AG04449 (cell line): ENCODE measurements at regions not wholly inside any gene's neighbourhood (a gene's known extent, or its start where the extent isn't known, plus 50 kb on each side); places are given as distances from the start of the nearest gene placed in this dataset.

Experiments used
- CTCF ChIA-PET: fragments of 350-600 bp; formaldehyde crosslinking; extraction: SDS; loops from one replicate; lab custom pipeline; 2021; ENCODE audit warnings: antibody characterized with exemption; lab: Yijun Ruan, JAX
- POLR2A ChIA-PET: fragments of 400-600, 350-600 bp; formaldehyde crosslinking; extraction: SDS; loops from one replicate; lab custom pipeline; 2020; ENCODE audit warnings: antibody characterized with exemption, inconsistent platforms; lab: Yijun Ruan, JAX
- DNase-seq: peaks from one replicate; pipeline ENCODE4 v3.0.0-alpha.2; 2010; ENCODE audit warnings: low read depth, low spot score
- H3K4me3 ChIP-seq: 2 replicates; pipeline ENCODE4 v1.5.1; 2011; ENCODE audit warnings: low read depth, mild to moderate bottlenecking, control low read depth, low read length
- TF ChIP-seq, protein P1 (sequence below): IDR thresholded peaks from one replicate; pipeline ENCODE4 v1.5.1; 2011; ENCODE audit warnings: mild to moderate bottlenecking, moderate library complexity, low read length, control low read depth, inconsistent platforms; ENCODE audit not compliant: insufficient read depth; ENCODE audit errors: missing control alignments

DNA sequence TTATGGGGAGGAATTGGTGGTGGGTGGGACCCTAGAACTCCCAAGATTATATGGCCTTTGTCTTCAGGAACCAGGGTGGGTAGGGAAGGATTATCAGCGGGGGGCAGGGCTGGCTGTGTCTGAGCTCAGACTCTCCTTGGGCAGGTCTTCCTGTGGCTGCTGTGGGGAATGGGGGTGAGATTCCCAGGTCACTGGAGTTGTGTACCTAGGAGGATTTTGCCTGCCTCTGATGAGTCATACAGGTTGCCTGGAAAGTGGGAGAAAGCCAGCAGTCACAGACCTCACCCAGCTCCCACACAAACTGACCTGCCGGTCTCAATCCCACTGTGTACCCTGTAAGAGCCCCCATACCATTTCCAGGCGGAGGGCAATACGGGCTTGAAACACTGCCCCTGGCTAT, 209.9 kb upstream of the CNTN3 start:
- no peak for DNase-seq
- no peak overlapping the region for H3K4me3 ChIP-seq
- ChIA-PET POLR2A (no interaction called here), CTCF (no interaction called here)
- TF ChIP-seq, protein P1, sequence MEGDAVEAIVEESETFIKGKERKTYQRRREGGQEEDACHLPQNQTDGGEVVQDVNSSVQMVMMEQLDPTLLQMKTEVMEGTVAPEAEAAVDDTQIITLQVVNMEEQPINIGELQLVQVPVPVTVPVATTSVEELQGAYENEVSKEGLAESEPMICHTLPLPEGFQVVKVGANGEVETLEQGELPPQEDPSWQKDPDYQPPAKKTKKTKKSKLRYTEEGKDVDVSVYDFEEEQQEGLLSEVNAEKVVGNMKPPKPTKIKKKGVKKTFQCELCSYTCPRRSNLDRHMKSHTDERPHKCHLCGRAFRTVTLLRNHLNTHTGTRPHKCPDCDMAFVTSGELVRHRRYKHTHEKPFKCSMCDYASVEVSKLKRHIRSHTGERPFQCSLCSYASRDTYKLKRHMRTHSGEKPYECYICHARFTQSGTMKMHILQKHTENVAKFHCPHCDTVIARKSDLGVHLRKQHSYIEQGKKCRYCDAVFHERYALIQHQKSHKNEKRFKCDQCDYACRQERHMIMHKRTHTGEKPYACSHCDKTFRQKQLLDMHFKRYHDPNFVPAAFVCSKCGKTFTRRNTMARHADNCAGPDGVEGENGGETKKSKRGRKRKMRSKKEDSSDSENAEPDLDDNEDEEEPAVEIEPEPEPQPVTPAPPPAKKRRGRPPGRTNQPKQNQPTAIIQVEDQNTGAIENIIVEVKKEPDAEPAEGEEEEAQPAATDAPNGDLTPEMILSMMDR = no peak

DNA sequence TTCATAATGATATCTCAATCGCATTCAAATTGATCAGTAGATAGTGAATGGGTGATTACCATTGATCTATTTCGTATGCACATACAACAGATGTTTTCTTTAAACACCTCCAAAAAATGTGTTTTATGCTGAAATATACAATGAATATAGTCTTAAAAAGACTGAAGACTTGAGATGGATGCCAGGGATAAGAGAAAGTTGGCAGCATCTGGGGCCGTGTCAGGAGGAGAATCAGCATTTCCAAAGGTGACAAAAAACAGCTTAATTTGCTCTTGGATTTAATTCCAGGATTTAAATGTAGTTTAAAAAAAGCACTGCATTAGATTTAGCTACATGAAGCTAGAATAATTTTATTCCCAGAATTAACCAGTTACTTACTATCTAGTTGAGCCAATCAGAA, 199.7 kb upstream of the CNTN3 start:
- no peak overlapping the region for H3K4me3 ChIP-seq
- ChIA-PET CTCF (no interaction called here), POLR2A (no interaction called here)
- TF ChIP-seq, protein P1 = no peak
- no peak for DNase-seq

DNA sequence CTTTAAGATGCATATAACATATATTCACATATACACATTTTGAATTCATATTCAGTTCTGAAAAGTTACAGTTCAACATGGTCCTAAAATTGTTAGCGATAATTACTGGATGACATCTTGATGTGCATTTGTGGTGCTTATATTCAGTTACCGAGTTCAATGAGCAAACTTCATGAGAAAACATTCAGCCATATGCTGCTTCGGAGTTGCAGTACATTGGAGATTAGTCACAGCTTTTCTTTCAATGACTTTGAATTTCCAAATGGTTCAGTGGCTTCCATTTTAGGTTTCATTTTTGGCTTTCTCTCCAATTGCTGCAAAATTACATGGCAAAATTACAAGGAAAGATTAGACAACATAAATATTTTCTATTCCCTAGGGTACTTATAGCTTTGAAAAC, 198.3 kb upstream of the CNTN3 start:
- no peak overlapping the region for H3K4me3 ChIP-seq
- TF ChIP-seq, protein P1 = no peak
- POLR2A ChIA-PET = no interaction called here
- CTCF ChIA-PET = no interaction called here
- no peak for DNase-seq

DNA sequence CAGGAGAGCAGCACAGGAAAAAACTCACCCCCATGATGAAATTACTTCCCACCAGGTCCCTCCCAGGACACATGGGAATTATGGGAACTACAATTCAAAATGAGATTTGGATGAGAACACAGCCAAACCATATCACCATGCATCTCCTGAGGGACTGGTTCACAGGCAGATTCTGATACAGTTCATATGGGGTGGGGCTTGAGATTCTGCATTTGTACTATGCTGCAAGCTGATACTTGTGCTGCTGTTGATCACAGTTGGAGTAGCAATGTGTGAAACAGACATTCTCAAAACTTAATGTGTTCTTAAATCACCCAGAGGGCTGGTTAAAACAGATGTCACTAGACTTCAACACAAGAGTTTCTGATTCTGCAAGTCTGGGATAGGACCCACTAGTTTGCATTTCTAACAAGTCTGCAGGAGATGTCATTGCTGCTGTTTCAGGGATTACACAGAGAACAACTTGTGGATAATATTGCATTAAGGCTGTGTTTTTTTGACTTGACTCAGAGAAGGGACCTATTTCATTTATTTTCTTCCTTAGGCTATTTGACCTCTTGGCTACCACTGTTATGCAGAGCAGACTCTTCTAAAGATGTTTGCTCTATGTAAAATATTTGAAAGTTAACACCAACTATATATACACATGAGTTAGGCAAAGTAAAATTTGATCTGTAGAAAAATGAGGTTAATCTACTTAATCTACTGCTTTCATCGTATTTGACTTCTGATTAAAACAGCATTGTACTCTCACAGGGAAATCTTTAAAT, 194.2 kb upstream of the CNTN3 start:
- CTCF ChIA-PET = no interaction called here
- TF ChIP-seq, protein P1 = no peak
- DNase-seq = no peak
- POLR2A ChIA-PET = no interaction called here
- no peak overlapping the region for H3K4me3 ChIP-seq

DNA sequence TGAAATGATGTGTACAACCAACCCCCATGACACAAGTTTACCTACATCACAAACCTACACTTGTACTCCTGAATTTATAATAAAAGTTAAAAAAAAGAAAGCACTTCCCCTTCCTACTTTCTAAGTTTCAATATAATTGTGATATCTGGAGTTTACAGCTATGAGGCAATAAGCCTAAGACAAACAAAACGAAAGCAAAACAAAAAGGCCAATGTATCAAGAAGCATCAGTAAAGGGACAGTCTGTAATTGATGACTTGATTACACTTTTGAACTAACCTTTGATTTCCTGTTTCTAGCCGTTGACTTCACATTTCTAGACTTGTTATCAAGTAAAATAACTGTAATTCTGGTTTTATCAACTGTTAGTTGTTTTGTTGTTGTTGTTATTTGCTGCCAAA, 187.5 kb upstream of the CNTN3 start:
- no peak overlapping the region for H3K4me3 ChIP-seq
- ChIA-PET CTCF (no interaction called here), POLR2A (no interaction called here)
- TF ChIP-seq, protein P1 = no peak
- DNase-seq = no peak

DNA sequence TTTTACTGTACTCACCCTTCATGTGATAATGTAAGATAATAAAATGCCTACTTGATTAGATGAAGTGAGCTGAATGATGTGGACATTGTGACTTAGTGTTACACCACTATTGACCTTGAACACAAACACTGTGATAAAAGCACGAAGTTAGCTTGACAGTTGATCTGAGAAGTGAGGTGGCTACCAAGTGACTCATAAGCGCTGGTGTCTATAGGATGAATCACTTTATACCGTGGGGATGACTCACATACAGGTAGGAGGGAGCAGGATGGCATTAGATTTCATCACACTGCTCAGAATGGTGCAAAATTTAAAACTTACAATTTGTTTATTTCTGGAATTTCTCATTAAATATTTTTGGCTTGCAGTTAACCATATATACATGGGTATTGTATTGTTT, 174.7 kb upstream of the CNTN3 start:
- ChIA-PET CTCF (no interaction called here), POLR2A (no interaction called here)
- H3K4me3 ChIP-seq = no peak overlapping the region
- no peak for DNase-seq
- TF ChIP-seq, protein P1 = no peak
